ENCODE measurements at regions not wholly inside any gene's neighbourhood (a gene's known extent, or its start where the extent isn't known, plus 50 kb on each side); places are given as distances from the start of the nearest gene placed in this dataset.

DNA sequence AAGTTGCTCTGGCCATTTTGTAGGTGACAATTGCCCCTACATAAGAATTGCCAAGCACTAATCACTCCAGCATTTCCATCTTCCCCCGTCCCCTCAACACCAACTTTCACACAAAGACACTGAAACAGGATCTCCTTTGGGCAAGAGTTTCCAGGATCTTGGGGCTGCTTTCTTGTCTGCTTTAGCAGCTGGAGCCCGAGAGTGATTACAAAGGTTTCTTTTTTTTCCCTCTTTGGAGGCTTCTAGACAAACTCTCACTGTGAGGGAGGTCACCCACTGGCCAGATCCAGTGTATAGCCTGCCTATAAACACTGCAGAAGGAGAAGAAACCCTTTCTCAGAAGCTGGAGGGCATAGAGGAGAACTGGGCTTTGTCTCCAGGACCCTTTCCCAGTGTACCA, 92.5 kb downstream of the APIP start (continued):
- no peak for TF ChIP-seq CREB1 (IDR thresholded peaks at IDR 0.05)

DNA sequence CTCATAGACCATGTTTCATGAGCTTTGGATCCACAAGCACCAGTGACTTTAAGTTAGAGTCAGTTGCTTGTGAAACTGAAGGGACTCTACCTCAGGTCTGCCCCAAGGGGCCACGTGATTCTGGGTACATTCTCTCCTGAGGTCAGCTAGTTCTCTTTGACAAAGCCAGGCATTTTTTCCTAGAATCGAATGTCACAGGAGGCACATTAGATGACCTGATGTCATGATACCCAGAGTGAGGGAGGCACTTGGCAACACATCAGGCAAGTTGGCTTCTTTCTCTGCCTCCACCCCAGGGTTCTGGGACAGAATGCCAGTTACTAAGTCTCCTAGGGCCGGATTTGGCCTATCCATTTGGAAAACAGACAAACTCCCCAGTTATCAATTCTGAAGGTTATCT, 93.0 kb downstream of the APIP start:
- no peaks in the 10 kb centered on the region for H3K79me1 ChIP-seq (ENCODE audit: low read depth, low read length)
- CTCF ChIA-PET (ENCODE audit: partially characterized antibody) = interaction anchor here (3.8 kb wide), 1 partner anchor 17 kb away, joined by 15 read pairs; no protein-coding TSS in a partner anchor
- H3K23ac ChIP-seq (ENCODE audit: insufficient read length) = no peak overlapping the region
- no peak overlapping the region for H4K91ac ChIP-seq (replicated peaks; ENCODE audit: insufficient read length, low read length)
- no peak overlapping the region for H2BK5ac ChIP-seq (ENCODE audit: low read depth, low read length)
- H3K18ac ChIP-seq (ENCODE audit: extremely low read depth, low read length) = no peak overlapping the region
- WGBS, 2 experiments (ENCODE audit: extremely low coverage in 1 of 2, insufficient coverage in 1 of 2, insufficient read length in 1 of 2, insufficient replicate concordance in 2 of 2, low coverage in 1 of 2, low lambda C conversion rate in 2 of 2, missing lambda C conversion rate in 1 of 2) = 94% methylated on average over 3 of the region's 3 CpGs; no CpG with 5 or more reads in 1 of the 2 experiments
- DNase-seq (ENCODE audit: low read depth in 1 of 2, low spot score in 2 of 2) (no peak), FAIRE-seq (no peak)
- no peaks in the 10 kb centered on the region for H3K23me2 ChIP-seq (ENCODE audit: low read depth, low read length)
- H2BK120ac ChIP-seq (replicated peaks; ENCODE audit: low read depth, low read length) = no peak overlapping the region
- no peak overlapping the region for H2AK5ac ChIP-seq (ENCODE audit: low read depth, low read length)
- H3K4me2 ChIP-seq (ENCODE audit: insufficient read depth in 1 of 2, low read depth in 2 of 2, low read length in 2 of 2) = no peak overlapping the region
- H3K27me3 ChIP-seq (replicated peaks in 1 of 4; ENCODE audit: control insufficient read depth in 3 of 4, extremely low read depth in 1 of 4, insufficient read depth in 3 of 4, low read length in 3 of 4) = no peaks in the 10 kb centered on the region
- no peak overlapping the region for H3K14ac ChIP-seq (ENCODE audit: insufficient read length)
- no peak overlapping the region for H3K4me3 ChIP-seq (ENCODE audit: extremely low read depth in 1 of 4, insufficient read depth in 2 of 4, low read depth in 3 of 4, low read length in 4 of 4)
- no peak overlapping the region for H3K9ac ChIP-seq (replicated peaks in 1 of 4; ENCODE audit: extremely low read depth in 1 of 4, low read depth in 3 of 4, low read length in 3 of 4)
- peaks cover 0 to 4% (median 0%) of the 10 kb centered on the region in 4 experiments; a peak in 3 of 7 replicates for H3K4me1 ChIP-seq (replicated peaks in 1 of 4; ENCODE audit: control insufficient read depth in 3 of 4, insufficient read depth in 4 of 4, low read length in 3 of 4)
- H4K8ac ChIP-seq (ENCODE audit: extremely low read depth, insufficient read depth, low read length) = no peak overlapping the region
- no peak overlapping the region for H3K27ac ChIP-seq (ENCODE audit: low read depth, low read length)
- no peaks in the 10 kb centered on the region for H4K20me1 ChIP-seq (replicated peaks in 1 of 2; ENCODE audit: control insufficient read depth in 1 of 2, insufficient read depth in 2 of 2, low read length in 2 of 2)
- H2AFZ ChIP-seq (ENCODE audit: low read length) = no peak overlapping the region
- no peaks in the 10 kb centered on the region for H3K36me3 ChIP-seq (ENCODE audit: control insufficient read depth in 2 of 4, insufficient read depth in 4 of 4, low read length in 3 of 4)
- H2BK15ac ChIP-seq (ENCODE audit: low read length) = no peak overlapping the region
- no peaks in the 10 kb centered on the region; a peak in 1 of 4 replicates for H3K9me3 ChIP-seq (ENCODE audit: insufficient read depth in 2 of 2, low read depth in 1 of 2, low read length in 1 of 2)
- no peak overlapping the region for H2BK20ac ChIP-seq (ENCODE audit: low read length)
- H2BK12ac ChIP-seq (ENCODE audit: low read depth, low read length) = no peak overlapping the region
- no peak overlapping the region for H3K4ac ChIP-seq (replicated peaks; ENCODE audit: insufficient read length, low read depth, low read length)
- POLR2A ChIA-PET (ENCODE audit: partially characterized antibody) = no interaction called here
- no peak overlapping the region for H4K5ac ChIP-seq (ENCODE audit: insufficient read length, low read depth, low read length)
- H3K79me2 ChIP-seq (ENCODE audit: control insufficient read depth in 1 of 2, insufficient read depth in 2 of 2, low read length in 2 of 2) = no peaks in the 10 kb centered on the region
- no peak overlapping the region for H3K56ac ChIP-seq (replicated peaks; ENCODE audit: insufficient read length, low read depth, low read length)
- TF ChIP-seq, protein P1, sequence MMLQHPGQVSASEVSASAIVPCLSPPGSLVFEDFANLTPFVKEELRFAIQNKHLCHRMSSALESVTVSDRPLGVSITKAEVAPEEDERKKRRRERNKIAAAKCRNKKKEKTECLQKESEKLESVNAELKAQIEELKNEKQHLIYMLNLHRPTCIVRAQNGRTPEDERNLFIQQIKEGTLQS (IDR thresholded peaks at IDR 0.05; ENCODE audit: insufficient read depth, low read depth, low read length) = no peak
- TF ChIP-seq CBX8 (IDR thresholded peaks at IDR 0.05; ENCODE audit: borderline replicate concordance, low read depth, low read length) = no peak
- TF ChIP-seq CBX5 (IDR thresholded peaks at IDR 0.05; ENCODE audit: low read depth, low read length) = no peak
- no peak for TF ChIP-seq NRF1 (IDR thresholded peaks at IDR 0.05; ENCODE audit: low read depth, low read length)
- TF ChIP-seq SIRT6 (IDR thresholded peaks at IDR 0.05; ENCODE audit: low read length) = no peak
- TF ChIP-seq TBP (IDR thresholded peaks at IDR 0.05; ENCODE audit: low read depth, low read length) = no peak
- no peak for TF ChIP-seq CEBPB (IDR thresholded peaks at IDR 0.05; ENCODE audit: low read depth, low read length)
- no peak for TF ChIP-seq MAFK (IDR thresholded peaks at IDR 0.05; ENCODE audit: low read depth, low read length)
- TF ChIP-seq TAF1 (IDR thresholded peaks at IDR 0.05; ENCODE audit: low read depth, low read length) = no peak
- TF ChIP-seq, protein P2, sequence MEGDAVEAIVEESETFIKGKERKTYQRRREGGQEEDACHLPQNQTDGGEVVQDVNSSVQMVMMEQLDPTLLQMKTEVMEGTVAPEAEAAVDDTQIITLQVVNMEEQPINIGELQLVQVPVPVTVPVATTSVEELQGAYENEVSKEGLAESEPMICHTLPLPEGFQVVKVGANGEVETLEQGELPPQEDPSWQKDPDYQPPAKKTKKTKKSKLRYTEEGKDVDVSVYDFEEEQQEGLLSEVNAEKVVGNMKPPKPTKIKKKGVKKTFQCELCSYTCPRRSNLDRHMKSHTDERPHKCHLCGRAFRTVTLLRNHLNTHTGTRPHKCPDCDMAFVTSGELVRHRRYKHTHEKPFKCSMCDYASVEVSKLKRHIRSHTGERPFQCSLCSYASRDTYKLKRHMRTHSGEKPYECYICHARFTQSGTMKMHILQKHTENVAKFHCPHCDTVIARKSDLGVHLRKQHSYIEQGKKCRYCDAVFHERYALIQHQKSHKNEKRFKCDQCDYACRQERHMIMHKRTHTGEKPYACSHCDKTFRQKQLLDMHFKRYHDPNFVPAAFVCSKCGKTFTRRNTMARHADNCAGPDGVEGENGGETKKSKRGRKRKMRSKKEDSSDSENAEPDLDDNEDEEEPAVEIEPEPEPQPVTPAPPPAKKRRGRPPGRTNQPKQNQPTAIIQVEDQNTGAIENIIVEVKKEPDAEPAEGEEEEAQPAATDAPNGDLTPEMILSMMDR (IDR thresholded peaks at IDR 0.05; ENCODE audit: control extremely low read depth in 1 of 3, insufficient read depth in 1 of 3, low read depth in 1 of 3, low read length in 3 of 3) = no peak

All from H1 (cell line).